A549 (cell line): ENCODE measurements at regions not wholly inside any gene's neighbourhood (a gene's known extent, or its start where the extent isn't known, plus 50 kb on each side); places are given as distances from the start of the nearest gene placed in this dataset.

ENCODE experiments used
- ATAC-seq, 2 experiments: fragments of 200-7000 bp in 1 of 2; fragments of >200 bp in 1 of 2; cut with Nextera tagmentation in 1 of 2; cut with Tn5 transposase in 1 of 2; 3 replicates each; pipeline versions ENCODE4 v1.8.0 to v1.9.1; 2018 to 2020; ENCODE audit warnings: mild to moderate bottlenecking in 1 of 2, moderate library complexity in 1 of 2
- CTCF ChIA-PET: fragments of 300-600 bp; sonication (Branson Sonifier 250); formaldehyde crosslinking; extraction: SDS; loops from one replicate; lab custom pipeline; 2021; ENCODE audit warnings: antibody characterized with exemption, inconsistent platforms; lab: Yijun Ruan, JAX
- POLR2A ChIA-PET: fragments of 350-600 bp; formaldehyde crosslinking; extraction: SDS; loops from one replicate; lab custom pipeline; 2021; ENCODE audit warnings: antibody characterized with exemption, inconsistent platforms; lab: Yijun Ruan, JAX
- DNase-seq, 2 experiments: peaks; one replicate each; pipeline versions ENCODE4 v3.0.0 to v3.0.0-alpha.2; 2011 to 2016; ENCODE audit warnings: low read depth in 1 of 2, low spot score in 1 of 2
- FAIRE-seq: peaks from 2 replicates; lab custom pipeline; 2011; peaks lifted over from hg19 to GRCh38; lab: Jason Lieb, UNC
- H3K27ac ChIP-seq, 2 experiments: fragments of >200 bp; sonication (Bioruptor Twin); formaldehyde crosslinking; 3 replicates each; pipeline ENCODE4 v1.5.1; 2016 to 2017
- H3K4me1 ChIP-seq: fragments of >200 bp; sonication (Bioruptor Twin); formaldehyde crosslinking; 3 replicates; pipeline ENCODE4 v1.6.1; 2016
- H3K4me2 ChIP-seq: fragments of >200 bp; sonication (Bioruptor Twin); formaldehyde crosslinking; 3 replicates; pipeline ENCODE4 v1.6.1; 2016
- H3K4me3 ChIP-seq: fragments of >200 bp; sonication (Bioruptor Twin); formaldehyde crosslinking; 3 replicates; pipeline ENCODE4 v1.5.1; 2016
- H3K9me3 ChIP-seq: fragments of >200 bp; sonication (Bioruptor Twin); formaldehyde crosslinking; 3 replicates; pipeline ENCODE4 v1.6.1; 2016
- BHLHE40 ChIP-seq: IDR thresholded peaks from 2 replicates; pipeline ENCODE4 v1.6.1; 2012; ENCODE audit warnings: low read depth, low read length, inconsistent platforms
- CEBPB ChIP-seq, 2 experiments: fragments of >200 bp in 1 of 2; sonication (Bioruptor Twin) in 1 of 2; formaldehyde crosslinking in 1 of 2; IDR thresholded peaks; 2 replicates each; pipeline ENCODE4 v1.6.1; 2012 to 2016
- CHD2 ChIP-seq: fragments of 150-350 bp; IDR thresholded peaks from 2 replicates; pipeline ENCODE4 v1.6.1; 2014; ENCODE audit warnings: low read length; ENCODE audit not compliant: partially characterized antibody
- CTCF ChIP-seq: fragments of >200 bp; sonication (Bioruptor Twin); formaldehyde crosslinking; IDR thresholded peaks from 3 replicates; pipeline ENCODE4 v1.5.1; 2016
- EHF ChIP-seq: fragments of 250-450 bp; sonication (Bioruptor Pico); IDR thresholded peaks from 2 replicates; pipeline ENCODE4 v1.5.0; 2020; ENCODE audit warnings: mild to moderate bottlenecking
- EP300 ChIP-seq, 2 experiments: fragments of >200 bp; sonication (Bioruptor Twin); formaldehyde crosslinking; IDR thresholded peaks; 2 replicates in 1 of 2; 3 replicates in 1 of 2; pipeline ENCODE4 v1.6.1; 2016 to 2017
- FOSB ChIP-seq: fragments of 250-450 bp; sonication (Bioruptor Pico); IDR thresholded peaks from 2 replicates; pipeline ENCODE4 v1.5.0; 2020; ENCODE audit warnings: mild to moderate bottlenecking, moderate library complexity
- FOXS1 ChIP-seq: fragments of 250-450 bp; sonication (Bioruptor Pico); IDR thresholded peaks from 2 replicates; pipeline ENCODE4 v1.5.0; 2020; ENCODE audit warnings: mild to moderate bottlenecking, moderate library complexity
- GATA3 ChIP-seq: IDR thresholded peaks from 2 replicates; pipeline ENCODE4 v1.6.1; 2012; ENCODE audit warnings: borderline replicate concordance
- HDAC2 ChIP-seq: fragments of 200-600 bp; sonication (generic); IDR thresholded peaks from 2 replicates; pipeline ENCODE4 v1.6.1; 2016
- HMGXB4 ChIP-seq: fragments of 250-450 bp; sonication (Bioruptor Pico); IDR thresholded peaks from 2 replicates; pipeline ENCODE4 v1.5.0; 2021; ENCODE audit warnings: mild to moderate bottlenecking, moderate library complexity, borderline replicate concordance
- HOXA7 ChIP-seq: fragments of 250-450 bp; sonication (Bioruptor Pico); IDR thresholded peaks from 2 replicates; pipeline ENCODE4 v1.5.0; 2020; ENCODE audit warnings: mild to moderate bottlenecking, moderate library complexity
- HOXB13 ChIP-seq: fragments of 250-450 bp; sonication (Bioruptor Pico); IDR thresholded peaks from 2 replicates; pipeline ENCODE4 v1.5.0; 2020; ENCODE audit warnings: low read depth, mild to moderate bottlenecking, moderate library complexity
- JUNB ChIP-seq: fragments of >200 bp; sonication (Bioruptor Twin); formaldehyde crosslinking; IDR thresholded peaks from 2 replicates; pipeline ENCODE4 v1.6.1; 2016
- MAFK ChIP-seq: fragments of 450-650 bp; IDR thresholded peaks from 2 replicates; pipeline ENCODE4 v1.6.1; 2014; ENCODE audit not compliant: partially characterized antibody
- NFE2L2 ChIP-seq: fragments of 150-350 bp; conservative IDR thresholded peaks from 2 replicates; pipeline ENCODE4 v1.6.1; 2014; ENCODE audit warnings: low read length
- NR3C1 ChIP-seq: fragments of >200 bp; sonication (Bioruptor Twin); formaldehyde crosslinking; IDR thresholded peaks from 3 replicates; pipeline ENCODE4 v1.6.1; 2017
- PHF8 ChIP-seq: fragments of 200-600 bp; sonication (generic); IDR thresholded peaks from 2 replicates; pipeline ENCODE4 v1.6.1; 2016; ENCODE audit warnings: low read depth, mild to moderate bottlenecking, antibody characterized with exemption, moderate library complexity, borderline replicate concordance
- POLR2A ChIP-seq: IDR thresholded peaks from 2 replicates; pipeline ENCODE4 v1.6.1; 2012; ENCODE audit warnings: mild to moderate bottlenecking, low read length
- REST ChIP-seq: fragments of 200-600 bp; sonication (generic); IDR thresholded peaks from 2 replicates; pipeline ENCODE4 v1.6.1; 2016; ENCODE audit warnings: antibody characterized with exemption, mild to moderate bottlenecking, moderate library complexity
- TFCP2L1 ChIP-seq: fragments of 250-450 bp; sonication (Bioruptor Pico); IDR thresholded peaks from 2 replicates; pipeline ENCODE4 v1.5.0; 2021; ENCODE audit warnings: mild to moderate bottlenecking
- USF2 ChIP-seq: fragments of 450-650 bp; IDR thresholded peaks from 2 replicates; pipeline ENCODE4 v1.6.1; 2014; ENCODE audit warnings: antibody characterized with exemption
- ZC3H11A ChIP-seq: fragments of 450-650 bp; IDR thresholded peaks from 2 replicates; pipeline ENCODE4 v1.6.1; 2014; ENCODE audit warnings: antibody characterized with exemption, mild to moderate bottlenecking
- ZFP36 ChIP-seq: fragments of 450-650 bp; IDR thresholded peaks from 2 replicates; pipeline ENCODE4 v1.6.1; 2014; ENCODE audit warnings: borderline replicate concordance; ENCODE audit not compliant: partially characterized antibody
- ZSCAN20 ChIP-seq: fragments of 250-450 bp; sonication (Bioruptor Pico); IDR thresholded peaks from 2 replicates; pipeline ENCODE4 v1.8.0; 2022; ENCODE audit warnings: mild to moderate bottlenecking, moderate library complexity
- WGBS: methylation state at CpG from one replicate; pipeline ENCODE4 v1.1.6; 2017; ENCODE audit errors: missing lambda C conversion rate; 5-methylcytosine and 5-hydroxymethylcytosine counted together

GRCh38 chr4:14810121-14810520, 192.2 kb upstream of the CPEB2 start (continued):
- TF ChIP-seq TFCP2L1 (CRISPR knock-in tag): no peak
- no peak for TF ChIP-seq BHLHE40
- no peak for TF ChIP-seq HOXB13
- no peak for TF ChIP-seq GATA3

GRCh38 chr4:14810568-14810967, 191.7 kb upstream of the CPEB2 start:
- TF ChIP-seq ZSCAN20 (CRISPR knock-in tag): no peak
- no peak for TF ChIP-seq CEBPB (IDR thresholded peaks at IDR 0.05)
- TF ChIP-seq ZFP36: no peak
- TF ChIP-seq MAFK: no peak
- no peak for TF ChIP-seq JUNB
- TF ChIP-seq EHF (CRISPR knock-in tag): no peak
- no peak for TF ChIP-seq CTCF
- TF ChIP-seq FOXS1 (CRISPR knock-in tag): no peak
- no peak for TF ChIP-seq USF2
- TF ChIP-seq CHD2: no peak
- no peak for TF ChIP-seq NR3C1
- TF ChIP-seq EP300 (IDR thresholded peaks at IDR 0.05): no peak
- ATAC-seq (no peak), FAIRE-seq (no peak), DNase-seq (no peak)
- no peaks in the 10 kb centered on the region for H3K9me3 ChIP-seq
- WGBS: 55% methylated on average over 2 of the region's 2 CpGs
- no peaks in the 10 kb centered on the region for H3K4me1 ChIP-seq
- no peak overlapping the region for H3K4me2 ChIP-seq
- no peak overlapping the region for H3K27ac ChIP-seq
- H3K4me3 ChIP-seq: no peak overlapping the region
- ChIA-PET POLR2A (no interaction called here), CTCF (no interaction called here)

GRCh38 chr4:14812101-14812500, 190.2 kb upstream of the CPEB2 start:
- no peak for DNase-seq
- 92% methylated on average over 1 of the region's 1 CpG for WGBS
- ChIA-PET POLR2A (interaction anchor here (0.6 kb wide), 1 partner anchor 157 kb away, joined by 3 read pairs; no protein-coding TSS in a partner anchor), CTCF (no interaction called here)
- Histone ChIP-seq H3K4me3 (no peak overlapping the region), H3K27ac (no peak overlapping the region), H3K9me3 (no peaks in the 10 kb centered on the region), H3K4me2 (no peak overlapping the region), H3K4me1 (no peaks in the 10 kb centered on the region)
- no peak for TF ChIP-seq TFCP2L1 (CRISPR knock-in tag)
- TF ChIP-seq ZC3H11A: no peak
- TF ChIP-seq HMGXB4: no peak
- no peak for TF ChIP-seq HOXA7
- ATAC-seq: no peak
- FAIRE-seq: no peak

- CTCF ChIA-PET: interaction anchor here (1.4 kb wide), 1 partner anchor 17 kb away, joined by 3 read pairs; no protein-coding TSS in a partner anchor
- TF ChIP-seq EP300 (IDR thresholded peaks at IDR 0.05) (no peak), POLR2A (no peak), HDAC2 (no peak), ZFP36 (no peak), NFE2L2 (no peak), HOXB13 (no peak), FOSB (CRISPR knock-in tag) (no peak), REST (no peak), PHF8 (no peak), ZSCAN20 (CRISPR knock-in tag) (no peak)
- Histone ChIP-seq H3K9me3 (no peaks in the 10 kb centered on the region), H3K27ac (no peak overlapping the region), H3K4me3 (no peak overlapping the region), H3K4me1 (no peaks in the 10 kb centered on the region), H3K4me2 (no peak overlapping the region)
- no peak for DNase-seq
- POLR2A ChIA-PET: no interaction called here
- WGBS: 80% methylated on average over 2 of the region's 4 CpGs
- ATAC-seq: no peak
- FAIRE-seq: no peak
Observed at GRCh38 chr4:14816623-14817261, 185.5 kb upstream of the CPEB2 start.
